Prostate gland (tissue), 2 donors: ENCODE measurements at regions not wholly inside any gene's neighbourhood (a gene's known extent, or its start where the extent isn't known, plus 50 kb on each side); places are given as distances from the start of the nearest gene placed in this dataset.
A peak's percentile ranks its signal among the peaks of the same experiment; 100 is the strongest.

Experiments used
- DNase-seq: peaks from one replicate; pipeline ENCODE4 v3.0.0-alpha.2; 2019; ENCODE audit warnings: low spot score
- H3K27ac ChIP-seq, 2 donors: fragments of 200-600 bp; sonication (generic); 2 replicates each; pipeline ENCODE4 v1.5.1; 2017 to 2019
- H3K27me3 ChIP-seq: fragments of 200-600 bp; sonication (generic); replicated peaks from 2 replicates; pipeline ENCODE4 v1.5.1; 2019; ENCODE audit not compliant: insufficient read depth
- H3K36me3 ChIP-seq, 2 donors: fragments of 200-600 bp; sonication (generic); 1 replicate in 1 of 2; 2 replicates in 1 of 2; pipeline versions ENCODE4 v1.5.1 to v1.8.1; 2017 to 2019
- H3K4me1 ChIP-seq: fragments of 200-600 bp; sonication (generic); replicated peaks from 2 replicates; pipeline ENCODE4 v1.5.1; 2019
- H3K4me3 ChIP-seq, 2 donors: fragments of 200-600 bp; sonication (generic); 2 replicates each; pipeline ENCODE4 v1.5.1; 2017 to 2019
- H3K9me3 ChIP-seq: fragments of 200-600 bp; sonication (generic); 2 replicates; pipeline ENCODE4 v1.5.1; 2017
- POLR2A ChIP-seq: fragments of 450-650 bp; IDR thresholded peaks from one replicate; pipeline ENCODE4 v1.6.1; 2016; ENCODE audit warnings: antibody characterized with exemption, mild to moderate bottlenecking
- POLR2AphosphoS5 ChIP-seq: sonication (generic); formaldehyde crosslinking; IDR thresholded peaks from one replicate; pipeline ENCODE4 v1.6.1; 2017; ENCODE audit warnings: antibody characterized with exemption
- WGBS: methylation state at CpG from one replicate; pipeline ENCODE4 v1.1.5; 2018; 5-methylcytosine and 5-hydroxymethylcytosine counted together
- intact Hi-C: fragments of 100-400 bp; cut with DNase I; formaldehyde crosslinking; loops from one replicate; pipeline ENCODE4 v1.14.2; 2022
- TF ChIP-seq, protein P1 (sequence below), 4 experiments: fragments of 200-600 bp in 2 of 4; fragments of 450-650 bp in 2 of 4; sonication (generic) in 2 of 4; IDR thresholded peaks; 1 replicate in 3 of 4; 2 replicates in 1 of 4; pipeline ENCODE4 v1.5.1; 2016 to 2019; ENCODE audit warnings: antibody characterized with exemption in 4 of 4, mild to moderate bottlenecking in 2 of 4, moderate library complexity in 2 of 4

DNA sequence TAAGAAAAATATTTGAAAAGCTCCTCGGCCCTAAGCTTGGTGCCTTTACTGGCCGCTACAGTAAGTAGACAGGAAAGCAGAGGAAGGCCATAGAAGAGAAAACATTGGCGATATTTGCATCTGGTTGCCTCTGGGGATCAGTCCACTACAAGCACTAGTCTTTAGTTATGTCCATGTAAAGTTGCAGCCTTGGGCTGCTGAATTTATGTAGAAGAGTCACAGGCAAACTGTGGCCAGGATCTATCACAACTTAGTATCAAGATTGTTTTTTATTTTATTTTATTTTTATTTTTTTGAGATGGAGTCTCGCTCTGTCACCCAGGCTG lies 228.7 kb upstream of the CAMK1G start:
- Histone ChIP-seq H3K4me1 (no peaks in the 10 kb centered on the region), H3K9me3 (no peaks in the 10 kb centered on the region), H3K4me3 (no peak overlapping the region), H3K27me3 (no peaks in the 10 kb centered on the region), H3K36me3 (no peaks in the 10 kb centered on the region), H3K27ac (no peak overlapping the region)
- WGBS: 70% methylated on average over 4 of the region's 4 CpGs
- TF ChIP-seq POLR2AphosphoS5 (no peak), POLR2A (no peak)
- TF ChIP-seq, protein P1, sequence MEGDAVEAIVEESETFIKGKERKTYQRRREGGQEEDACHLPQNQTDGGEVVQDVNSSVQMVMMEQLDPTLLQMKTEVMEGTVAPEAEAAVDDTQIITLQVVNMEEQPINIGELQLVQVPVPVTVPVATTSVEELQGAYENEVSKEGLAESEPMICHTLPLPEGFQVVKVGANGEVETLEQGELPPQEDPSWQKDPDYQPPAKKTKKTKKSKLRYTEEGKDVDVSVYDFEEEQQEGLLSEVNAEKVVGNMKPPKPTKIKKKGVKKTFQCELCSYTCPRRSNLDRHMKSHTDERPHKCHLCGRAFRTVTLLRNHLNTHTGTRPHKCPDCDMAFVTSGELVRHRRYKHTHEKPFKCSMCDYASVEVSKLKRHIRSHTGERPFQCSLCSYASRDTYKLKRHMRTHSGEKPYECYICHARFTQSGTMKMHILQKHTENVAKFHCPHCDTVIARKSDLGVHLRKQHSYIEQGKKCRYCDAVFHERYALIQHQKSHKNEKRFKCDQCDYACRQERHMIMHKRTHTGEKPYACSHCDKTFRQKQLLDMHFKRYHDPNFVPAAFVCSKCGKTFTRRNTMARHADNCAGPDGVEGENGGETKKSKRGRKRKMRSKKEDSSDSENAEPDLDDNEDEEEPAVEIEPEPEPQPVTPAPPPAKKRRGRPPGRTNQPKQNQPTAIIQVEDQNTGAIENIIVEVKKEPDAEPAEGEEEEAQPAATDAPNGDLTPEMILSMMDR (IDR thresholded peaks at IDR 0.05): no peak
- intact Hi-C loops: loop anchor here (5.0 kb wide), 1 partner anchor 153 kb away; no protein-coding TSS in a partner anchor
- DNase-seq: no peak

DNA sequence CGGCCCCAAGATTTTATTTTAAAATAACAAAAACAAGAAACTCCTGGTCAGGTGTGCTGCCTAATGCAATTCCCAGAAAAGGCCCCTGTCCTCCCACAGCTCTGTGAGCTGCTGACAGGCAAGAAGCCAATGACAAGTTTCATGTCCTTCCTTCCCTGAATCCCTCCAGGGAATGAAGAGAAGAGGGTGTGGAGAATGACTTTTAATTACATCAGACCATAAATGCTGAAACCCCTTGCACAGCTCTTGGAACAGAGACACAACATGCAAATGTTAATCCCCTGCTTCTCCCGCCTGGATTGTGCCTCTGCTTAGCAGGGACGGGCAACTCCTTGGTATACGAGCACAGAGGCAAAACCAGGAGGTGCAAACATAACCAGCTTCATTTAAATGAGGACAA lies 228.1 kb upstream of the CAMK1G start:
- H3K4me3 ChIP-seq: no peak overlapping the region

DNA sequence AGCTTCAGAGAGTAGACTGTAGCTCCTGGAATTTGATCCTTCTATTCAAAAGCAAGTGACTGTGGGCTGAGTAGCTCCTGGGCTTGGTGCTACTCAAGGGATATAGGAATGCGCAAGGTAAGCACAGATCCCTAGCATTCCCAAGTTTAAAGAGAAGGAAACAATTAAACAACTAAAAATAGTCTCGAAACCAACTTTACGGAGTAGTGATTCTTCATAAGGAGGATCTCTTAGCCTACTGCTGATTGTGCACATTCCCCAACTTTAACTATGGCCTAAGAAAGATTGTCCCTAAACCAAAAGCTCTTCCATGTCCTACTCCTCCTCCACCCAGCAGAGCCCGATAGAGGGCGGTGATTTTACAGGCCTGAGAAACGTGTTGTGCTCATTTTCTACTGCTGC lies 226.5 kb upstream of the CAMK1G start:
- H3K4me1 ChIP-seq: no peaks in the 10 kb centered on the region
- WGBS: 76% methylated on average over 6 of the region's 6 CpGs
- H3K36me3 ChIP-seq: no peaks in the 10 kb centered on the region
- no peaks in the 10 kb centered on the region for H3K9me3 ChIP-seq
- no peak overlapping the region for H3K4me3 ChIP-seq
- H3K27me3 ChIP-seq: no peaks in the 10 kb centered on the region
- DNase-seq: no peak
- intact Hi-C loops: loop anchor here (5.0 kb wide), 1 partner anchor 155 kb away; no protein-coding TSS in a partner anchor
- TF ChIP-seq, protein P1 (IDR thresholded peaks at IDR 0.05): no peak
- TF ChIP-seq POLR2A (no peak), POLR2AphosphoS5 (no peak)
- H3K27ac ChIP-seq: no peak overlapping the region

More for the DNA sequence above, 228.1 kb upstream of the CAMK1G start:
- no peak for DNase-seq
- Histone ChIP-seq H3K27me3 (no peaks in the 10 kb centered on the region), H3K36me3 (no peaks in the 10 kb centered on the region), H3K27ac (no peak overlapping the region), H3K4me1 (no peaks in the 10 kb centered on the region), H3K9me3 (no peaks in the 10 kb centered on the region)
- intact Hi-C loops: loop anchor here (5.0 kb wide), 1 partner anchor 153 kb away; no protein-coding TSS in a partner anchor
- TF ChIP-seq POLR2A: no peak
- TF ChIP-seq POLR2AphosphoS5: no peak
- TF ChIP-seq, protein P1 (IDR thresholded peaks at IDR 0.05): no peak
- 29% methylated on average over 4 of the region's 4 CpGs for WGBS

DNA sequence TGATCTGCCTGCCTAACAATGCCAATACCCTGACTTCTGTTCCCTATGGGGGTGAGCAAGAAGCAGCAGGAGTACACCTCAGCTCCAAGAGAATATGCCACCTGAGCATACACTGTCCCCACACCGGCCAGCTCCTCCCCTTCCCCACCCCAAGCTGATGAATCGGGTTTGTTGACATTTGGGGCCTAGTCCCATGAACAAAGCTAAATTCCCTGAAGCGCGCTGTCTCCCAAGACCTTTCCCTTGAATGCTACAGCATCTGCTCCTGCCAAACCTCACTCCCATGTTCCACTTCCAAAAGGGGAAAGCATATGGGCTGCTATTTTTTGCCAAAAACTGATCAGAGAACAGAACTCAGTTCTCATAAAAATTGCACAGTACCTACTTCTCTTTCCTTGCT lies 220.4 kb upstream of the CAMK1G start:
- Histone ChIP-seq H3K27me3 (no peaks in the 10 kb centered on the region), H3K36me3 (no peaks in the 10 kb centered on the region), H3K4me1 (no peaks in the 10 kb centered on the region), H3K4me3 (no peak overlapping the region), H3K9me3 (no peaks in the 10 kb centered on the region), H3K27ac (peak overlapping the region; percentile 32 to 34)
- intact Hi-C loops: no loop called here
- 31% methylated on average over 4 of the region's 4 CpGs for WGBS
- peak; percentile 67 for DNase-seq
- no peak for TF ChIP-seq POLR2A
- TF ChIP-seq POLR2AphosphoS5: peak; percentile 63

DNA sequence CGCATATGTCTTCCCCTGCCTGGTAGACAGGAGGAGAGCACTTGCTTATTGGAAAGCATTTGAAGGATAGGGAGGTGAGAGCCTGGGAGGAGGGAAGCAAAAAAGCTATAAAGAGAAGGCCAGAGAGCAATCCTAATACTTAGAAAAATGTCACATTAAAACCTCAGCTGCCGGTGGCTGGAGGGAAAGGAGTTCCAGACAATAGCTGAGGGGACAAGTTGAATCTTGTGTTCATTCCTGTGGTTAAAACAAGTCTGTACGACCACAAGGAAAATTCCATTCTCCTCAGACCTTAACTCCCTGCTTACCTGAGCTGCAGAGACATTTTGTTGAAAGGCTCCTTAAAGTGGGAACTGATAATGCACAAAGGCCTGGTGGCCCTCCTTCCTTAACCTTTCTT lies 218.8 kb upstream of the CAMK1G start:
- H3K27me3 ChIP-seq: no peaks in the 10 kb centered on the region
- no peaks in the 10 kb centered on the region for H3K9me3 ChIP-seq
- peak; percentile 82 for TF ChIP-seq POLR2AphosphoS5
- TF ChIP-seq, protein P1 (IDR thresholded peaks at IDR 0.05): no peak
- H3K4me1 ChIP-seq: no peaks in the 10 kb centered on the region
- DNase-seq: peak; percentile 72
- 37% methylated on average over 3 of the region's 3 CpGs for WGBS
- no peak overlapping the region for H3K4me3 ChIP-seq
- H3K27ac ChIP-seq: peak overlapping the region in 1 of 2 donors; percentile 34
- H3K36me3 ChIP-seq: no peaks in the 10 kb centered on the region
- intact Hi-C loops: no loop called here
